T-helper 1 cell (primary cell): ENCODE measurements at regions not wholly inside any gene's neighbourhood (a gene's known extent, or its start where the extent isn't known, plus 50 kb on each side); places are given as distances from the start of the nearest gene placed in this dataset.
A peak's percentile ranks its signal among the peaks of the same experiment; 100 is the strongest.
"Not testable (repeated sequence)": the region's sequence is repeated elsewhere in the genome, so short reads cannot be mapped to it uniquely, and the experiment has no call there.

Experiments used
- DNase-seq, 5 donors: peaks; one replicate each; pipeline ENCODE4 v3.0.0-alpha.2; 2012 to 2020

GRCh38 chr5:113652161-113652560 lies 138.7 kb downstream of the YTHDC2 start:
- DNase-seq = no peak

- DNase-seq = no peak
These were observed 141.3 kb downstream of the YTHDC2 start for GRCh38 chr5:113654828-113655227.

- no peak for DNase-seq
These were observed 146.7 kb downstream of the YTHDC2 start for GRCh38 chr5:113660206-113660605.

GRCh38 chr5:113660706-113661250 lies 147.3 kb downstream of the YTHDC2 start:
- no peak for DNase-seq

- peak in 1 of 5 donors; percentile 5 for DNase-seq
These were observed 150.5 kb downstream of the YTHDC2 start for GRCh38 chr5:113663879-113664541.

- no peak for DNase-seq
These were observed 159.5 kb downstream of the YTHDC2 start for GRCh38 chr5:113673041-113673440.

GRCh38 chr5:113675166-113675565 lies 161.7 kb downstream of the YTHDC2 start:
- no peak for DNase-seq

- DNase-seq = no peak
These were observed 164.7 kb downstream of the YTHDC2 start for GRCh38 chr5:113678202-113678601.

- DNase-seq = peak in 1 of 5 donors; percentile 15
These were observed 165.6 kb downstream of the YTHDC2 start for GRCh38 chr5:113678924-113679575.

- DNase-seq = no peak
These were observed 167.0 kb downstream of the YTHDC2 start for GRCh38 chr5:113680534-113680933.

- no peak for DNase-seq
These were observed 169.1 kb downstream of the YTHDC2 start for GRCh38 chr5:113682497-113683136.

- DNase-seq = no peak
These were observed 169.7 kb downstream of the YTHDC2 start for GRCh38 chr5:113683211-113683610.

- DNase-seq = no peak
These were observed 173.1 kb downstream of the YTHDC2 start for GRCh38 chr5:113686599-113686998.

- DNase-seq = no peak
These were observed 176.2 kb downstream of the YTHDC2 start for GRCh38 chr5:113689647-113690046.

GRCh38 chr5:113692466-113692865 lies 179.0 kb downstream of the YTHDC2 start:
- no peak for DNase-seq

- DNase-seq = no peak
These were observed 179.5 kb downstream of the YTHDC2 start for GRCh38 chr5:113692891-113693457.

- DNase-seq = no peak
These were observed 180.2 kb downstream of the YTHDC2 start for GRCh38 chr5:113693701-113694100.

- DNase-seq = no peak
These were observed 181.1 kb downstream of the YTHDC2 start for GRCh38 chr5:113694576-113694975.

- no peak for DNase-seq
These were observed 189.8 kb downstream of the YTHDC2 start for GRCh38 chr5:113703266-113703665.

- DNase-seq = no peak
These were observed 192.2 kb downstream of the YTHDC2 start for GRCh38 chr5:113705657-113706056.

GRCh38 chr5:113713051-113713450 lies 199.6 kb downstream of the YTHDC2 start:
- no peak for DNase-seq

GRCh38 chr5:113715921-113716320 lies 202.4 kb downstream of the YTHDC2 start:
- not testable (repeated sequence) for DNase-seq

- DNase-seq = no peak
These were observed 206.1 kb downstream of the YTHDC2 start for GRCh38 chr5:113719549-113719948.
